Astrocyte of the hippocampus (primary cell): ENCODE measurements at regions not wholly inside any gene's neighbourhood (a gene's known extent, or its start where the extent isn't known, plus 50 kb on each side); places are given as distances from the start of the nearest gene placed in this dataset.
A peak's percentile ranks its signal among the peaks of the same experiment; 100 is the strongest.
"Not testable (repeated sequence)": the region's sequence is repeated elsewhere in the genome, so short reads cannot be mapped to it uniquely, and the experiment has no call there.

ENCODE experiments used
- DNase-seq: peaks from one replicate; pipeline ENCODE4 v3.0.0; 2011; ENCODE audit warnings: low read depth, low spot score

- no peak for DNase-seq
These were observed 166.0 kb upstream of the KLF12 start for GRCh38 chr13:74300162-74300561.

GRCh38 chr13:74299721-74300120, 165.5 kb upstream of the KLF12 start:
- DNase-seq: no peak

DNA sequence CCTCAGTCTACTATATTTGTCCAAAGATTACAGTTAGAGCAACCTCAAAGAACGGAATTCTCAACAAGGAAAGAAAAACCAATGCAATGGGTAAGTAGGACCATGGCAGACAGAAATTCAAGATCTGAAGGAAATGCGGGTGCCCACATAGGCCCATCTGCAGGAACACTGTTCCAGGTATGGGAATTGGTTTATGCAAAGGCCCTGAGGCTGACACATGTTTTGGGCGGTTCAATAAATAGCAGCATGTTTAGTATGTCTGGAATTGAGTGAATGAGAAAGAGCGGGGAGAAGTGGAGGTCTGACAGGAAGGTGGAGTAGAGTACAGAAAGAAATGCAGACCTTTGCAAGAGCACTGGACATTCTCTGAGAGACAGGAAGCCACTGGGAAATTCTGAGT, 164.7 kb upstream of the KLF12 start:
- DNase-seq: no peak

DNA sequence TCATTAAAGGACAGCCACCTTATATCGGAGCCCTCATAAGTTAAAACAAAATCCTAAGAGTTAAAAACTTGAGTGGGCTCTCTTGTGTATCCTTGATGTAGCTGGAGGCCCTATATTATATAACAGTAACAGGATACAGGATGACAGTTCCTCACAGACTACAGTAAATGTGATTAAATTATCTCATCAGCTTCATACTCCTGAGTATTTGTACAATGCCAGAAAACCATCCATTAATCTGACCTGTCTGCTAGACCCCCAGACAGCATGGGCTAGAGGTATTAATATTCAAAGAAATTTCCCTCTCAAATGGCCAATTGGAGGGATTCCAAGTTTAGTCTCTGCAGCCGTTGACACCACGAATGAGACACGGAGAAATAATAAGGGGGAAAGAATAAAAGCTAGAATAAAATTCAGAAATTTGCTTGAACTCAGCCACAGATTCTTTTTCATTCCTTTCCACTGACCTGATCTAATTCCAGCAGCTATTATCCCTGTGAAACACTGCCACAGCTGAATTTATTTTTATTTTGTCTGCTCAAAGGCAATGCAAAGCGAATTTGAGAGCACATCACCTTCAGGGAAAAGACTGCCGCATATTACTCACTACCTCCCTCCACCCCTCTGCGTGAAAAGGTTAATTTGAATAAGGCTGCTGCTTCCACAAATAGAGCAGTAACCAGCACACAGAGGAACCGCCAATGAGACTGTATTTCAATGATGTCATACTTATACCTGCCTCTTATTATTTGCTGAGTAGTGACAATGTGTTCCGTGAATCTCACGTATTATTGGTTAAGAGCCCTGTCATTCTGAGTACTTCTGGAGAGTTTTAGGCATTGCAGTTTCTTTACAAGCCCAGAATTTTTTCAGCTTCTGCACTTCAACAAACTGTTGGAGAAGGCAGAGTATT, 155.9 kb upstream of the KLF12 start:
- peak; percentile 95 for DNase-seq

- no peak for DNase-seq
These were observed 154.9 kb upstream of the KLF12 start for GRCh38 chr13:74289107-74289506.

GRCh38 chr13:74288361-74288911, 154.2 kb upstream of the KLF12 start:
- DNase-seq: peak; percentile 47

GRCh38 chr13:74287724-74288169, 153.5 kb upstream of the KLF12 start:
- DNase-seq: peak; percentile 91

DNA sequence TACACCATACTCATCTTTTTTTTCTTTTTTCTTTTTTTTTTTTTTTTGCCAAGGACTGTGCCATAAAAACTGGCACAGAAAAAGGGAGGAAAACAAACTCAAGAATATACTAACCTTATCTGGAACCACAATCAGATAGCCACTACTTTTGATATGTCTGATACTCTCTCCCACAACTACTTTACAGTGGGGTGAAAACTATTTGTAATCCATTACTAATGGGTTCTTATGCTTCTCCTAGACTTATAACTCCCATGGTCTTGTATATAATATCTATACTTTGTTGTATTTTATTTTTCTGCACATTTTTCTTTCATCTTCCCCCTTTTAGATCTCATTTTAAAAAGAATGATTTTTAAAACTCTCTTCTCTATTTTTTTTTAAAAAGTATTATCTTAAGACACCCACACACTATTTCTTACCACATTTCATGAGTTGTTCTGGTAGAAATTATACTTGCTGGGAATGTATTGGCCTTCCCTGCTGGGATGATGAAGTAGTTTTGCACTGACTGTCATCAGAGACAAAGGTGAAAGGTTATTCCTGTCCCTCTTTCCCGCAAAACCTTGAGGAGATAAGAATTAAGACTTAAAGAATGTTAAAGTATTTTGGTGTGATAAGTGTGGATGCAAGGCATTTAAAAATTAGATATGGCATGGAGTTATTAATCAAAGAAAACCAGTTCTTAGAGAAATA, 146.7 kb upstream of the KLF12 start:
- DNase-seq: no peak

GRCh38 chr13:74280093-74280794, 146.0 kb upstream of the KLF12 start:
- no peak for DNase-seq

DNA sequence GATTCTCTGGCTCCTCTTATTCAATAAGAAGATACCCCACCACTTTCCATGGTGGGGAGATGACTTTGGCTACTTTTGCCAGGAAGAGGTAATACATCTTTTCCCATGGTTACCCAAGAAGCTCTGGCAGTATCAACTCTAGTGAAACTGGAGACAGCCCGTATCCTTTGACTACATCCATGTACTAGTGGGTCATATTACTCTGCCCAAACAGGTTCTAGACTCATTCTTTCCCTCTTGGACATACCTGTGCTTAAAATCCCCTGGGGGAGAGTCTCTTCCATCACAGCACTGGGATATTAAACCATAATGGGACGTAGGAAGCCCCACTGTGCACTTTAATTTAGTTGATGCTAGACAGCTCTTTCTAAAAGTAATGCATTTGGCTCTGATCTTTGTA, 144.7 kb upstream of the KLF12 start:
- no peak for DNase-seq

- no peak for DNase-seq
These were observed 140.7 kb upstream of the KLF12 start for GRCh38 chr13:74274916-74275315.

DNA sequence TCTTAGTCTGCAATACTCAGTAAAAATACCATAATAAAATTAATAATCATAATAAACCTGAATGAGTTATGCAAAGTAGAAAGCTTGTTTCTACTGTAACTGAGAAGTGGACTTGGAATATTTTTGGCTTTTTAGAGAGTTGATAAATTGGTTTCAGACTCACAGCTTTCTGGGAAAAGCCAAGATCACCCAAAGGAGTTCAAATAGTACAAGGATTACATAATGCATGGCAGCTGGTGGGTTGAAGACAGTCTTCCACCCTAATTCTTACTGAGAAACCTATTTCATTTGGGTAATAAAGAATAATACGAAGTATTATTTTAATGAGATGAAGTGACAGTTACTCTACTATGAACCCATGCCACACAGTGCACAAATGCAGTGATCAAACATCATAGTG, 139.4 kb upstream of the KLF12 start:
- DNase-seq: no peak

DNA sequence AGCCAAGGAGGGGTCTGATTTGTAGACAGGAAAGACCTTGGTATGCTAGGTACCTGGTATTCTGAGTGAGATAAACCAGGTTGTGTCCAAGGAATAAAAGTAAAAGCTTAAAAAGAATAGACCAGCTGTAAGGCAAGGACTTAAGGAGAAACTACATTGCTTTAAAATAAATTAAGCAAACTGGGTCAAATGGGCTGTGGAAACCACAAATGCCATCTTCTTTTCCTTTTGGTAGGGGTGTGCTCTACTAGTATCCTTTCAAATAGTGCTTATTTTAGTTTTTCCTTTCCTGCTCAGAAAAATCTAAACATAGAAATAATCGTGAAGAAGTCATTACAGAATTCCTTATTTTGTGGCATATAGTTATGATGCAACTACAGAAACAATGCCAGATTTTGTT, 138.6 kb upstream of the KLF12 start:
- no peak for DNase-seq

GRCh38 chr13:74270018-74270417, 135.8 kb upstream of the KLF12 start:
- no peak for DNase-seq

DNA sequence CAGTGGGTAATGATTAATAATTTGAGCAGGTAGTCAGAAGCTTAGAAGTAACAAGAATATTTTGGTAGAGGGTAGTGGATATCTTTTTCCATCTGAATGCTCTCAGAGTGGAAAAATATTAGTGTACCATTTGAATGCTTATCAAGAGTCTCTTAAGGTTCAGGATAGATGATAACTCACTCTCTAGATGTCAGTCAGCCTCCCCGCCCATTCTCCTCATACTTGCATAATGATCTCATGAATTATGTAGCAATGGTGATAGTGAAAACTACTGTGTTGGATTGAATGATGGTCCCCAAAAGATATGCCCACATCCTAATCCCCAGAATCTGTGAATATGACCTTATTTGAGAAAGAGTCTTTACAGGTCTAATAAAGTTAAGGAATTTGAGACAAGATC, 132.7 kb upstream of the KLF12 start:
- no peak for DNase-seq

- DNase-seq: no peak
These were observed 132.1 kb upstream of the KLF12 start for GRCh38 chr13:74266309-74266708.

DNA sequence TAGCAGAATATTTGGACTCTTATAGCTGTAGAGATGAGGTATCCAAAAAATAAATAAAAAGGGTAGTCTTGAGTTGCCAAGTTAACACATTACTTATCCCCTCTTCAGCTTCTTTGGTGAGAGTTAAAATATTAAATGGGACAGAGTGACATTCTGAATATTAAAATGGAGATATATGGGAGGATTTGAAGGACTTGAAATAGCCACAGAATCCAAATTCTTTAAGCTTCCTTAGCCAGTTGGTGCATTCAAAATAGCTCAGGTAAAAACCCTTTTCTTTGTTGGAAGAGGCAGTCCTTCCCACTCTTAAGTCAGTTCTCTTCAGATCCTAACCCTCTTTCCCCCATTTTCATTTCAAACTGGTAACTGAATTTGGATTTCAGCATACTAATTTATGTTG, 130.1 kb upstream of the KLF12 start:
- DNase-seq: no peak

- DNase-seq: not testable (repeated sequence)
These were observed 126.2 kb upstream of the KLF12 start for GRCh38 chr13:74260420-74260819.

- no peak for DNase-seq
These were observed 125.4 kb upstream of the KLF12 start for GRCh38 chr13:74259641-74260040.

DNA sequence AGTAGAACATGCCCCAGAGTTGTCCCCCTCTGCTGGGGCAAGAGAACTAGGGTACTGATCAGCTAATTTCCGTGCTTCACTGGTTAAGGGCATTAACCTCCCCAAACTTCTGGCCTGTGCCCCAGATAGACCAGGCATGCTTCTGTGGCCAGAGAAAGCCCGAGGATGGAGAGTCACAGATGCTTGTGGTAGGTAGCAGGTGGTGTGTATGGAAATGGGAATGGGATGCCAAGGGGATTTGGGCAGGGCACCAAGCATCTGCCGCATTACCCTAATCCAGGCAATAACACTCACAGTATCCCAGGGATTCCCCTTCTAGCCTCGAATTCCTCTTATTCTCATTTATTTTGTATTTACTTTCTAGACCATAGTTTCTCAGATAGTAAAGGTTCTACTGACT, 124.8 kb upstream of the KLF12 start:
- no peak for DNase-seq

GRCh38 chr13:74256969-74257368, 122.8 kb upstream of the KLF12 start:
- DNase-seq: no peak

DNA sequence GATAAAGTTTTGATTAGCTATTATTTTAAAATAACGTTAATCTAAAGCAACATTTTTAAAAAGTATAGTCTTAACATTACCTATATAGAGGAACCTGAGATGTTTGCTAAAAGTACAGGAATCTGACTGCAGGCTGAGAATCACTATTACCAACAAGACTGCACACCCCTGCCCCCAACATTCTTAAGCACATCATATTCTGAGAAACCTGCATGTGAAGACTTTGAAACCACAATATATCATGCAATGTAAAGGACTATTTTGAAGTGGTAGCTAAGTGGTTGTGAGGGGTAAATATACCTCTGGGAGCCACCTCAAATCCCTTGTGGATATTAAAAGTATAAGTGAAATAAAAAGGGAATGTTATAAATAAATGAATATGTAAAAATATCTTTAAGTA, 119.0 kb upstream of the KLF12 start:
- DNase-seq: no peak
